HG03103 (cell line): ENCODE measurements at regions not wholly inside any gene's neighbourhood (a gene's known extent, or its start where the extent isn't known, plus 50 kb on each side); places are given as distances from the start of the nearest gene placed in this dataset.
"Not testable (repeated sequence)": the region's sequence is repeated elsewhere in the genome, so short reads cannot be mapped to it uniquely, and the experiment has no call there.

Experiments
- ATAC-seq: cut with Tn5 transposase; IDR thresholded peaks from one replicate; pipeline ENCODE4 v1.9.1; 2021; ENCODE audit warnings: low read depth; ENCODE audit not compliant: unreplicated experiment

GRCh38 chr21:14829685-14830084 lies 235.1 kb downstream of the NRIP1 start:
- no peak for ATAC-seq

- ATAC-seq = no peak
Observed at GRCh38 chr21:14827468-14827867, 237.3 kb downstream of the NRIP1 start.

- ATAC-seq = peak; percentile 53
Observed at GRCh38 chr21:14826630-14827029, 238.2 kb downstream of the NRIP1 start.

DNA sequence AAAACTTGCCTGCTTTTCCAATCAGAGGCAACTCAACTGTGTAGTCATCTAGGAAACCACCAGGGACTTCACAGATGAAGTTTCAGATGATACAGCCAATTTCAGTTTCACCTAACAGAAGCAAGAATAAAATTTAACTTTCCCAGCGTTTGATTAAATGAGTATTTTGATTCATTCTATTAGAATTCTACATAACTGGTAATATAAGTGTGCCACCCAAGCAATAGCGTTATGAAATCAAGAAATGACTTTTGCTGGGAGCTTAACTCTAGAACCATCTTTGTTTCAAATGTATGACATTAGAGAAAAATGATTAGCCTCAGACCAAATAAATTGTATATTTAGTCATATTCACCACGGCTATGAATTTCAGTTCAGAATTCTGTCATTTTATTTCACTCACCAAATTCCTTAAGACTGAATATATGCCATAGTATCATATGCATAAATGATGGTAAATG lies 239.3 kb downstream of the NRIP1 start:
- peak; percentile 64 for ATAC-seq

GRCh38 chr21:14824126-14824525 lies 240.7 kb downstream of the NRIP1 start:
- ATAC-seq = no peak

- no peak for ATAC-seq
Observed at GRCh38 chr21:14817311-14817710, 247.5 kb downstream of the NRIP1 start.

- ATAC-seq = no peak
Observed at GRCh38 chr21:14814991-14815390, 249.8 kb downstream of the NRIP1 start.

DNA sequence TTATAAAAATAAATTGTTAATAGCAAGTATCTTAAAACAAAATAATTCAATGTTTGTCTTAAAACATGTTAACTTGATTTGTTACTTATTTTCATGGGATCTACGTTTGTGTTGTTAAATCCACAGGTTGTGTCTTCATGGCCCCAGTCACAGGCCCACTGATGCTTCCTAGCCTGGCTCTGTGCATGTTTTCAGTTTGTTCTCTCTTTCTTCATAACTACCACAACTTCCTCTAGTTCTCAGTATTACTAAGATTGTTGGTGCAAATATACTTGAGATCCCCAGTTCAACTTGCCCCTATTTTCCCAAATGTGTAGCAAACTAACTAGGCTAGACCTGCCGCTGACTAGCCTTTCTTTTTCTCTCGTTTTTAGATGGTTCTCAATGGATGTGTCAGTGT lies 250.5 kb downstream of the NRIP1 start:
- no peak for ATAC-seq

DNA sequence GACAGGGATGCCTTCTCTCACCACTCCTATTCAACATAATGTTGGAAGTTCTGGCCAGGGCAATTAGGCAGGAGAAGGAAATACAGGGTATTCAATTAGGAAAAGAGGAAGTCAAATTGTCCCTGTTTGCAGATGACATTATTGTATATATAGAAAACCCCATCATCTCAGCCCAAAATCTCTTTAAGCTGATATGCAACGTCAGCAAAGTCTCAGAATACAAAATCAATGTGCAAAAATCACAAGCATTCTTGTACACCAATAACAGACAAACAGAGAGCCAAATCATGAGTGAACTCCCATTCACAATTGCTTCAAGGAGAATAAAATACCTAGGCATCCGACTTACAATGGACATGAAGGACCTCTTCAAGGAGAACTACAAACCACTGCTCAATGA lies 258.1 kb upstream of the SAMSN1 start:
- ATAC-seq = not testable (repeated sequence)

DNA sequence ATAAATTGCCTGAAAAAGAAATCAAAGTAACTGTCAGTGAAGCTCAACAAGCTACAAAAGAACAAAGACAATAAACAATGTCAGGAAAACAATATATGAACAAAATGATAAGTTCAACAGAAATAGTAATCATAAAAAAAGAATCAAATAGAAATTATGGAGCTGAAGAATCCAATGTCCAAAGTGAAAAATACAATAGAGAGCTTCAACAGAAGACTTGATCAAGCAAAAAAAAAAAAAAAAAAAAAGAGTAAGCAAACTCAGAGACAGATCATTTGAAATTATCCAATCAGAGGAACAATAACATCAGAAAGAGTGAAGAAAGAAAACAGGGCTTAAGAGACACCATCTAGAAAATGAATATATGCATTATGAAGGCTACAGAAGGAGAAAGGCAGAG lies 251.4 kb upstream of the SAMSN1 start:
- ATAC-seq = no peak

- ATAC-seq = no peak
Observed at GRCh38 chr21:14787312-14787711, 241.2 kb upstream of the SAMSN1 start.

DNA sequence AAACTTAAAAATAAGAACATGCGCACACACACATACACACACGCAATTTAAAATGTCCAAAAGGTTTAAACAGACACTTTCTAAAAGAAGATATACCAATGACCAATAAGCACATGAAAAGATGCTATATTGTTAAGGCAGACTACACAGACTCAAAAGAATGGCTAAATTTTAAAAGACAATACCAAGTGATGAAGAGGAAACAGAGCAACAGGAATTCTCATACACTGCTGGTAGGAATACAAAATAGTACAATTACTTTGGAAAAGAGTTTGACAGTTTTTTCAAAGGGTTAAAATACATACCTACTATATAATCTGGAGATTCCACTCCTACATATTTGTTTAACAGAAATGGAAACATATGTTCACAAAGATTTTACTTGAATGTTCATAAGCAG lies 239.6 kb upstream of the SAMSN1 start:
- ATAC-seq = no peak

DNA sequence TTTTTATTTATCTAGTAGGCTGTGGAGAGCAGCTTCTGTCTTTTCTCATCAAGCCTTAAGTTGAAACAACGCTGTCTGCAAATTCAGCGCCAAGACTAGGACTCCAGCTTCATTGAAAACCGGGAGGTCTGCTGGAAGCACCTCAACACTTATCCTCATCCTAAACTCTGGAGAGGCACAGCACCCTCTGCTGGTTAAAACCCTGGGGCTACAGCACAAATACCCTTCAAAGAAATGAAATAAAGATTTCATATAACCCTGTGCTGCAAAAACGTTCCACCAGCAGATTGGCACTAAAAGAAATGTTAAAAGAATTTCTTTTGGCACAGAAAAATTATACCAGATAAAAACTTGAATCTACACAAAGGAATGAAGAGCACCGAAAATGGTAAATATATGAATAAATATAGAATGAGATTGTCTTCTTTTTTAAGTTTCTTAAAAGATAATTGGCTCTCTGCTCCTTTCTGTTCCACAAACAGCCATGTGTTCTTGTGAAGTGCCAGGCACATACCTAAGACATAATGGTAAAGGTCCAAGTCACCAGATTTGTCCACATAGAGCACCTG lies 227.7 kb upstream of the SAMSN1 start:
- ATAC-seq = no peak

DNA sequence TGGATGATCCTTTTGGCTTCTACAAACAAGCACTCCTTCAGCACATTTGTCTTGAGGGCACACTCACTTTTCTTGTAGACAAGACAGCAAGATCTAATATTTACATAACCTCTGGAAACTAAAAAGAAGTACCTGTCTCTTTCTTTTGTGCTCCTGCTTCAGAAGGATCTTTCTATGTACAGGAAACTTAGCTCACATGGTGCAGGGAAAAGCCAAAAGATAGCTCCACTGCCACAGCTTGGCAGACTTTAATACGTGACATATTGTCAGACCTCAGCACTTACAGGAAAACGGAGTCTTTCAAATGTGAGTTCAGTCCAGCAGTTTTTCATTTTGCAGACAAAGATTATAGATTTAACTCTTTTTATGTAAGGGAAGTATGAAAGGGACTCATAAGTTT lies 225.5 kb upstream of the SAMSN1 start:
- ATAC-seq = no peak

GRCh38 chr21:14768042-14768441 lies 221.9 kb upstream of the SAMSN1 start:
- ATAC-seq = no peak

- ATAC-seq = no peak
Observed at GRCh38 chr21:14767192-14767852, 221.2 kb upstream of the SAMSN1 start.

DNA sequence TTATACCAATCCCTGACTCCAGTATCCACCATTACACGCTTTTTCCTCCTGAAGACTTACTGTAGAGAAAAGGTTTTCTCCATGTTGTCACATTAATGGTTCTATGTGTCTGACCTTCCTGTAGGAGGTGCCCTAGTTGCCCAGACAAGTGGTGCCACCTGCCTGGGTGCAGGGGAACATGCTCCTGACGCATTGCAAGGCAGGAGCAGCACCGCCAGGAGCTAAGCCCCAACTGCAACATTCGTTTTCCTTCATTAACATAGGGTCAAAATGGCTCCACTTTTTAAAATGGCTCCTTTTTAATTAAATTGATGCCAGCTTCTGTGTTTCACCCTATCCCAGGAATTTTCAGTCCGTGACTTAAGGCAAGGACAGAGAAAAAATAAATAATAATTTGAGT lies 220.1 kb upstream of the SAMSN1 start:
- no peak for ATAC-seq

DNA sequence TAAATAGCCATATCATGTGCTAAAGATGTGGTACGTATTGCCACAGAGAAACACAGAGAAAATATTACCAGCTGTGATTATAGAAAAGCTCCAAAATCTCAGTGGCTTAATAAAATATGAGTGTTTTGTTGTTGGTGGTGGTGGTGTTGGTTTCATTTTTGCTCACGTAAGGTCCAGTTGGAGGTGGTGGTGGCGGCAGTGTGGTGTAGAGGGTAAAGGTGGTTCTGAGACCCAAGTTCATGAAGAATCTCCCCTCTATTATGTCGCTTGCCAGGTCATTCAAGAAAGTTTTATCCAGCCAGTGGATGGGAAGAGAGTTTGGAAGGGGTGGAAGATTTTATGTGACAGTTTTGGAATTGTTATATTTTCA lies 217.6 kb upstream of the SAMSN1 start:
- ATAC-seq = peak; percentile 10

- ATAC-seq = peak; percentile 97
Observed at GRCh38 chr21:14762734-14763694, 216.9 kb upstream of the SAMSN1 start.

DNA sequence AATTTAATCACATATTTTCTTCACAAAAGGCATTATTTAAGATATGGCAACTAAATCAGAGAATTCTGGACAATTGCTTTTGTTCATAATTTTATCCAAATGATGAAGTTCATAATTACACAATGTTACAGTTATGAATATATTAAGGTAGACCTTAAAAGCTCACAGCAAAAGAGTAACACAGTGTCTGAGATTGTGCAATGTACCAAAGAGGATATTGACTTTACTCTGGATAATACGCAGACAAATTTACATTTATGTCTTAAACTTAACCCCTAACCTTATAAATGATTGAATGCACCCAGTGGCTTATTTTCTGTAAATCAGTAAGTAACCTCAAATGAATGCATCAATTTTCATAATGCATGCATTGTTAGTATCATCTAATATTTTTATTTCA lies 216.2 kb upstream of the SAMSN1 start:
- no peak for ATAC-seq

GRCh38 chr21:14759285-14759684 lies 213.2 kb upstream of the SAMSN1 start:
- no peak for ATAC-seq
